ENCODE measurements at regions not wholly inside any gene's neighbourhood (a gene's known extent, or its start where the extent isn't known, plus 50 kb on each side); places are given as distances from the start of the nearest gene placed in this dataset.
"Not testable (repeated sequence)": the region's sequence is repeated elsewhere in the genome, so short reads cannot be mapped to it uniquely, and the experiment has no call there.

DNA sequence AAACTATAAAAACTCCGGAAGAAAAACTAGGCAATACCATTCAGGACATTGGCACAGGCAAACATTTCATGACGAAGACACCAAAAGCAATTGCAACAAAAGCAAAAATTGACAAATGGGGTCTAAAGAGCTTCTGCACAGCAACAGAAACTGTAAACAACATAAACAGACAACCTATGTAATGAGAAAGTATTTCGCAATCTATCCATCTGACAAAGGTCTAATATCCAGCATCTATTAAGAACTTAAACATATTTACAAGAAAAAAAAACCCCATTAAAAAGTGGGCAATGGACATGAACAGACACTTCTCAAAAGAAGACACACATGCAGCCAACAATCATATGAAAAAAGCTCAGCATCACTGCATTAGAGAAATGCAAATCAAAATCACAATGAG lies 498.6 kb downstream of the HINT1 start:
- Histone ChIP-seq H3K9ac (ENCODE audit: low read depth in 1 of 2, low read length in 2 of 2) (no peak overlapping the region), H3K36me3 (ENCODE audit: control insufficient read depth in 2 of 2, insufficient read depth in 2 of 2, low read length in 2 of 2) (no peaks in the 10 kb centered on the region), H3K27me3 (ENCODE audit: control insufficient read depth in 2 of 2, insufficient read depth in 2 of 2, low read length in 2 of 2) (no peaks in the 10 kb centered on the region), H3K4me1 (ENCODE audit: control insufficient read depth in 2 of 2, insufficient read depth in 2 of 2, low read length in 2 of 2) (no peaks in the 10 kb centered on the region), H3K9me3 (ENCODE audit: control insufficient read depth in 2 of 2, low read length in 2 of 2) (no peaks in the 10 kb centered on the region), H3K4me3 (ENCODE audit: low read length in 2 of 2) (no peak overlapping the region), H3K27ac (ENCODE audit: low read depth in 2 of 2, low read length in 2 of 2) (no peak overlapping the region)

DNA sequence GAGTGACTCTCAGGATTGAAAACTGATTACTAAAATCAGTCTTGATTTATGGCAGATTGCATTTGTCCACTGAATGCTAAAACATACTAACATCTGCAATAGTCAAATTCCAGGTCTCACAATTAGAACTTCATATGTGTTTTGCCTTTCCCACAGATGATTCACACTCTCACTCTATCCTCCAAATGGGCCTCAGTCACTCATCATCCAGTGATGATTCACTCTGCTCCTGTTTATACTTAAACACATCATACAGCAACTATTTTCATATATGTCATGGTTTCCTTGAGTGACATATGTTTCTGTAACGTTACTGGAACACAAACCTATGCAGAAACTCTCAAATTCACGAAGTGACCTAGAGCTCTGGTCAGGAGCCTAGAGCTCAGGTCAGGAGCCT lies 512.9 kb downstream of the HINT1 start:
- Histone ChIP-seq H3K36me3 (ENCODE audit: control insufficient read depth in 2 of 2, insufficient read depth in 2 of 2, low read length in 2 of 2) (no peaks in the 10 kb centered on the region), H3K4me3 (ENCODE audit: low read length in 2 of 2) (no peak overlapping the region), H3K27me3 (ENCODE audit: control insufficient read depth in 2 of 2, insufficient read depth in 2 of 2, low read length in 2 of 2) (no peaks in the 10 kb centered on the region), H3K4me1 (ENCODE audit: control insufficient read depth in 2 of 2, insufficient read depth in 2 of 2, low read length in 2 of 2) (no peaks in the 10 kb centered on the region), H3K9ac (ENCODE audit: low read depth in 1 of 2, low read length in 2 of 2) (no peak overlapping the region), H3K9me3 (ENCODE audit: control insufficient read depth in 2 of 2, low read length in 2 of 2) (no peaks in the 10 kb centered on the region), H3K27ac (ENCODE audit: low read depth in 2 of 2, low read length in 2 of 2) (no peak overlapping the region)

DNA sequence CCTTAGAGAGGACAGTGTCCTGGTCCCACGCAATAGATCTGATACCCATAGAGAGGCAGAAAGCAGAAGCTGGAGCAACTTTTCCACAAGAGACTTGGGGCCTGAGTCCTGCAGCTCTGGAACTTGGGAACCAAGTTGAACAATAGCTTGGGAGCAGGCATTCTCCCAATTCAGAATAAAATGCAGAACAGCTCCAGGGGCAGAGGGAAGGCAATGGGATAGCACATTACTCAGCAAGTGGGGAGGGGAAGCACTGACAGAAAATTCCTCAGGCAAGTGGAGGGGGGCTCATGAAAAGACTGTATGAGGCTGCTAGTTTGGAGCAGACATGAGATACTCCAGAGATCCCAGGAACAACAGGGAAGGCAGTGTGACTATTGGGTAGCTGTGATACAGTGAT lies 513.6 kb downstream of the HINT1 start:
- H3K36me3 ChIP-seq (ENCODE audit: control insufficient read depth in 2 of 2, insufficient read depth in 2 of 2, low read length in 2 of 2), result no peaks in the 10 kb centered on the region
- H3K4me3 ChIP-seq (ENCODE audit: low read length in 2 of 2), result no peak overlapping the region
- no peak overlapping the region for H3K9ac ChIP-seq (ENCODE audit: low read depth in 1 of 2, low read length in 2 of 2)
- H3K4me1 ChIP-seq (ENCODE audit: control insufficient read depth in 2 of 2, insufficient read depth in 2 of 2, low read length in 2 of 2), result no peaks in the 10 kb centered on the region
- H3K27ac ChIP-seq (ENCODE audit: low read depth in 2 of 2, low read length in 2 of 2), result no peak overlapping the region
- H3K27me3 ChIP-seq (ENCODE audit: control insufficient read depth in 2 of 2, insufficient read depth in 2 of 2, low read length in 2 of 2), result no peaks in the 10 kb centered on the region
- no peaks in the 10 kb centered on the region for H3K9me3 ChIP-seq (ENCODE audit: control insufficient read depth in 2 of 2, low read length in 2 of 2)

- Histone ChIP-seq H3K27me3 (ENCODE audit: control insufficient read depth in 2 of 2, insufficient read depth in 2 of 2, low read length in 2 of 2) (no peaks in the 10 kb centered on the region), H3K9ac (ENCODE audit: low read depth in 1 of 2, low read length in 2 of 2) (no peak overlapping the region)
These were observed 521.7 kb downstream of the HINT1 start for GRCh38 chr5:130643321-130643720.

GRCh38 chr5:130642461-130642860 lies 522.6 kb downstream of the HINT1 start:
- Histone ChIP-seq H3K27me3 (ENCODE audit: control insufficient read depth in 2 of 2, insufficient read depth in 2 of 2, low read length in 2 of 2) (no peaks in the 10 kb centered on the region), H3K27ac (ENCODE audit: low read depth in 2 of 2, low read length in 2 of 2) (no peak overlapping the region), H3K9me3 (ENCODE audit: control insufficient read depth in 2 of 2, low read length in 2 of 2) (no peaks in the 10 kb centered on the region), H3K36me3 (ENCODE audit: control insufficient read depth in 2 of 2, insufficient read depth in 2 of 2, low read length in 2 of 2) (no peaks in the 10 kb centered on the region), H3K4me1 (ENCODE audit: control insufficient read depth in 2 of 2, insufficient read depth in 2 of 2, low read length in 2 of 2) (no peaks in the 10 kb centered on the region), H3K9ac (ENCODE audit: low read depth in 1 of 2, low read length in 2 of 2) (no peak overlapping the region), H3K4me3 (ENCODE audit: low read length in 2 of 2) (no peak overlapping the region)

More at GRCh38 chr5:130643321-130643720, 521.7 kb downstream of the HINT1 start:
- no peaks in the 10 kb centered on the region for H3K9me3 ChIP-seq (ENCODE audit: control insufficient read depth in 2 of 2, low read length in 2 of 2)
- no peaks in the 10 kb centered on the region for H3K36me3 ChIP-seq (ENCODE audit: control insufficient read depth in 2 of 2, insufficient read depth in 2 of 2, low read length in 2 of 2)
- H3K4me3 ChIP-seq (ENCODE audit: low read length in 2 of 2), result no peak overlapping the region
- H3K4me1 ChIP-seq (ENCODE audit: control insufficient read depth in 2 of 2, insufficient read depth in 2 of 2, low read length in 2 of 2), result no peaks in the 10 kb centered on the region
- no peak overlapping the region for H3K27ac ChIP-seq (ENCODE audit: low read depth in 2 of 2, low read length in 2 of 2)

GRCh38 chr5:130627145-130627544 lies 537.9 kb downstream of the HINT1 start:
- H3K36me3 ChIP-seq (ENCODE audit: control insufficient read depth in 2 of 2, insufficient read depth in 2 of 2, low read length in 2 of 2), result no peaks in the 10 kb centered on the region
- H3K4me1 ChIP-seq (ENCODE audit: control insufficient read depth in 2 of 2, insufficient read depth in 2 of 2, low read length in 2 of 2), result no peaks in the 10 kb centered on the region
- no peaks in the 10 kb centered on the region for H3K9me3 ChIP-seq (ENCODE audit: control insufficient read depth in 2 of 2, low read length in 2 of 2)
- H3K4me3 ChIP-seq (ENCODE audit: low read length in 2 of 2), result no peak overlapping the region
- no peaks in the 10 kb centered on the region for H3K27me3 ChIP-seq (ENCODE audit: control insufficient read depth in 2 of 2, insufficient read depth in 2 of 2, low read length in 2 of 2)
- H3K9ac ChIP-seq (ENCODE audit: low read depth in 1 of 2, low read length in 2 of 2), result no peak overlapping the region
- H3K27ac ChIP-seq (ENCODE audit: low read depth in 2 of 2, low read length in 2 of 2), result no peak overlapping the region

- Histone ChIP-seq H3K4me1 (ENCODE audit: control insufficient read depth in 2 of 2, insufficient read depth in 2 of 2, low read length in 2 of 2) (no peaks in the 10 kb centered on the region), H3K36me3 (ENCODE audit: control insufficient read depth in 2 of 2, insufficient read depth in 2 of 2, low read length in 2 of 2) (no peaks in the 10 kb centered on the region), H3K4me3 (ENCODE audit: low read length in 2 of 2) (no peak overlapping the region), H3K9me3 (ENCODE audit: control insufficient read depth in 2 of 2, low read length in 2 of 2) (no peaks in the 10 kb centered on the region), H3K27ac (ENCODE audit: low read depth in 2 of 2, low read length in 2 of 2) (no peak overlapping the region), H3K9ac (ENCODE audit: low read depth in 1 of 2, low read length in 2 of 2) (no peak overlapping the region), H3K27me3 (ENCODE audit: control insufficient read depth in 2 of 2, insufficient read depth in 2 of 2, low read length in 2 of 2) (no peaks in the 10 kb centered on the region)
These were observed 540.3 kb downstream of the HINT1 start for GRCh38 chr5:130624805-130625204.

DNA sequence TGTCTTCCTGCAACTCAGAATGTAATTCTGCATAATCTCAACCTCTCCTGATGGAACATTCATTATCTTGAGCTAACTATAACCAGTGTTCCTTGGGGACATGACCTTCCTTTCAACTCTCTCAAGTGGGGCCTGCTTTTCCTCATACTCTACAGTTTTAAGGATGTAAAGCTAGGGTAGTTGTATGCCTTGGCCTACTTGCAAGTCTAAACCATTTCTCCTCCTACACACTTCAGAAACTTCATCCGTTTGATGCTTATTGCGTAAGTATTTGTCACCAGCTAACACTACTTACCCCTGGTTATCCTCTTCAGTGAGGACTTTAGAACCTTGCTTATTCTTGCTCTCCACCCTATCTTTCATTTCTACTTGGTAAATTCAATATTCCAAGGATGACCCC lies 548.9 kb downstream of the HINT1 start:
- H3K9ac ChIP-seq (ENCODE audit: low read depth in 1 of 2, low read length in 2 of 2), result no peak overlapping the region
- H3K27me3 ChIP-seq (ENCODE audit: control insufficient read depth in 2 of 2, insufficient read depth in 2 of 2, low read length in 2 of 2), result no peaks in the 10 kb centered on the region
- no peaks in the 10 kb centered on the region for H3K4me1 ChIP-seq (ENCODE audit: control insufficient read depth in 2 of 2, insufficient read depth in 2 of 2, low read length in 2 of 2)
- H3K27ac ChIP-seq (ENCODE audit: low read depth in 2 of 2, low read length in 2 of 2), result no peak overlapping the region
- H3K4me3 ChIP-seq (ENCODE audit: low read length in 2 of 2), result no peak overlapping the region
- H3K9me3 ChIP-seq (ENCODE audit: control insufficient read depth in 2 of 2, low read length in 2 of 2), result no peaks in the 10 kb centered on the region
- no peaks in the 10 kb centered on the region for H3K36me3 ChIP-seq (ENCODE audit: control insufficient read depth in 2 of 2, insufficient read depth in 2 of 2, low read length in 2 of 2)

DNA sequence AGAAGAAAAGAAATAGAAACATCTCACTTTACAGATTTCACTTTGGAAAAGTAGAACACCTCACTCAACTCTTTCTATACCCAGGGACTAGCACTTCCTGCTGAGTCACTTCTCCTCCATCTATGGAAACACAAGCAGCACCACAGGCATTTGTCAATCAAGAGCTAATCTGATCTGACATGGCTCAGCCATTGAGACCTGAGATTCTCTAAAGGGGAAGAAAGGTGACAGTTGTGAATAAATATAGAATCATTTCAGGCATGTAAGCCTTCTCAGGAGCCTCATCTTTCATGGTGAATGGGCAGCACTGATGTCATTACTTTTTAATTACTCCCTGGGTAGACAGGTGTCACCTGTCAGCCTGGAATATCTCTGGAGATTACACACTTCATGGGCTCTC lies 559.8 kb downstream of the HINT1 start:
- Histone ChIP-seq H3K4me1 (ENCODE audit: control insufficient read depth in 2 of 2, insufficient read depth in 2 of 2, low read length in 2 of 2) (no peaks in the 10 kb centered on the region), H3K9me3 (ENCODE audit: control insufficient read depth in 2 of 2, low read length in 2 of 2) (no peaks in the 10 kb centered on the region), H3K27ac (ENCODE audit: low read depth in 2 of 2, low read length in 2 of 2) (no peak overlapping the region), H3K27me3 (ENCODE audit: control insufficient read depth in 2 of 2, insufficient read depth in 2 of 2, low read length in 2 of 2) (no peaks in the 10 kb centered on the region), H3K9ac (ENCODE audit: low read depth in 1 of 2, low read length in 2 of 2) (no peak overlapping the region), H3K36me3 (ENCODE audit: control insufficient read depth in 2 of 2, insufficient read depth in 2 of 2, low read length in 2 of 2) (no peaks in the 10 kb centered on the region), H3K4me3 (ENCODE audit: low read length in 2 of 2) (no peak overlapping the region)

DNA sequence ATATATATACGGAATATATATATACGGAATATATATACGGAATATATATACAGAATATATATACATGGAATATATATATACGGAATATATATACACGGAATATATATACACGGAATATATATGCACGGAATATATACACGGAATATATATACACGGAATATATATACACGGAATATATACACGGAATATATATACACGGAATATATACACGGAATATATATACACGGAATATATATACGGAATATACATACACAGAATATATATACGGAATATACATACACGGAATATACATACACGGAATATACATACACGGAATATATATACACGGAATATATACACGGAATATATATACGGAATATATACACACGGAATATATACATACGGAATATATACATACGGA lies 568.4 kb downstream of the HINT1 start:
- not testable (repeated sequence) for H3K9ac ChIP-seq (ENCODE audit: low read depth in 1 of 2, low read length in 2 of 2); H3K4me3 ChIP-seq (ENCODE audit: low read length in 2 of 2); H3K36me3 ChIP-seq (ENCODE audit: control insufficient read depth in 2 of 2, insufficient read depth in 2 of 2, low read length in 2 of 2); H3K27me3 ChIP-seq (ENCODE audit: control insufficient read depth in 2 of 2, insufficient read depth in 2 of 2, low read length in 2 of 2); H3K27ac ChIP-seq (ENCODE audit: low read depth in 2 of 2, low read length in 2 of 2); H3K9me3 ChIP-seq (ENCODE audit: control insufficient read depth in 2 of 2, low read length in 2 of 2); H3K4me1 ChIP-seq (ENCODE audit: control insufficient read depth in 2 of 2, insufficient read depth in 2 of 2, low read length in 2 of 2)

- no peaks in the 10 kb centered on the region for H3K36me3 ChIP-seq (ENCODE audit: control insufficient read depth in 2 of 2, insufficient read depth in 2 of 2, low read length in 2 of 2)
- H3K9me3 ChIP-seq (ENCODE audit: control insufficient read depth in 2 of 2, low read length in 2 of 2), result no peaks in the 10 kb centered on the region
- H3K27me3 ChIP-seq (ENCODE audit: control insufficient read depth in 2 of 2, insufficient read depth in 2 of 2, low read length in 2 of 2), result no peaks in the 10 kb centered on the region
- no peak overlapping the region for H3K27ac ChIP-seq (ENCODE audit: low read depth in 2 of 2, low read length in 2 of 2)
- H3K4me3 ChIP-seq (ENCODE audit: low read length in 2 of 2), result no peak overlapping the region
- no peaks in the 10 kb centered on the region for H3K4me1 ChIP-seq (ENCODE audit: control insufficient read depth in 2 of 2, insufficient read depth in 2 of 2, low read length in 2 of 2)
- no peak overlapping the region for H3K9ac ChIP-seq (ENCODE audit: low read depth in 1 of 2, low read length in 2 of 2)
These were observed 584.8 kb downstream of the HINT1 start for GRCh38 chr5:130580264-130580663.
